ENCODE measurements at regions not wholly inside any gene's neighbourhood (a gene's known extent, or its start where the extent isn't known, plus 50 kb on each side); places are given as distances from the start of the nearest gene placed in this dataset.

- H3K9me3 ChIP-seq (ENCODE audit: control insufficient read depth, insufficient read depth, low read depth, low read length) = no peaks in the 10 kb centered on the region
- H3K36me3 ChIP-seq (ENCODE audit: control insufficient read depth in 2 of 2, insufficient read depth in 1 of 2, low read length in 2 of 2) = no peaks in the 10 kb centered on the region
- POLR2A ChIA-PET = no interaction called here
- no peak for TF ChIP-seq ZNF707 (tag by site-specific recombination; IDR thresholded peaks at IDR 0.05)
- TF ChIP-seq ZNF660 (tag by site-specific recombination; IDR thresholded peaks at IDR 0.05) = no peak
- no peak for TF ChIP-seq ZNF433 (tag by site-specific recombination; IDR thresholded peaks at IDR 0.05; ENCODE audit: low read depth)
- no peak for TF ChIP-seq ZNF776 (tag by site-specific recombination; IDR thresholded peaks at IDR 0.05; ENCODE audit: borderline replicate concordance)
- no peak for TF ChIP-seq ZNF394 (tag by site-specific recombination; IDR thresholded peaks at IDR 0.05; ENCODE audit: borderline replicate concordance)
- TF ChIP-seq ZNF23 (tag by site-specific recombination; IDR thresholded peaks at IDR 0.05; ENCODE audit: borderline replicate concordance) = no peak
- TF ChIP-seq ZNF791 (tag by site-specific recombination; IDR thresholded peaks at IDR 0.05) = no peak
- no peak for TF ChIP-seq PRDM10 (tag by site-specific recombination; IDR thresholded peaks at IDR 0.05)
- TF ChIP-seq ZNF311 (tag by site-specific recombination; IDR thresholded peaks at IDR 0.05; ENCODE audit: borderline replicate concordance) = no peak
- no peak for TF ChIP-seq KLF9 (tag by site-specific recombination; IDR thresholded peaks at IDR 0.05; ENCODE audit: low read depth)
- TF ChIP-seq ZNF777 (tag by site-specific recombination; IDR thresholded peaks at IDR 0.05; ENCODE audit: borderline replicate concordance) = no peak
- TF ChIP-seq ZNF664 (tag by site-specific recombination; IDR thresholded peaks at IDR 0.05) = no peak
- no peak for TF ChIP-seq ZNF24 (tag by site-specific recombination; IDR thresholded peaks at IDR 0.05)
- no peak for TF ChIP-seq ZNF624 (tag by site-specific recombination; IDR thresholded peaks at IDR 0.05)
- no peak for TF ChIP-seq HIC1 (tag by site-specific recombination; IDR thresholded peaks at IDR 0.05)
- TF ChIP-seq ZNF623 (tag by site-specific recombination; IDR thresholded peaks at IDR 0.05) = no peak
- H3K4me3 ChIP-seq (ENCODE audit: low read depth, low read length) = no peak overlapping the region
- CTCF ChIA-PET = no interaction called here
- H3K27ac ChIP-seq (ENCODE audit: extremely low read depth, low read depth, low read length) = no peak overlapping the region
- no peaks in the 10 kb centered on the region for H3K4me1 ChIP-seq (ENCODE audit: control insufficient read depth, insufficient read depth, low read length)
Measured at GRCh38 chr13:89856512-89856911, 1491.0 kb upstream of the MIR17HG start.

GRCh38 chr13:89857502-89857901 lies 1490.0 kb upstream of the MIR17HG start:
- TF ChIP-seq ZNF148 (tag by site-specific recombination; IDR thresholded peaks at IDR 0.05; ENCODE audit: borderline replicate concordance) (no peak), ZNF112 (tag by site-specific recombination; IDR thresholded peaks at IDR 0.05) (no peak), ZBTB21 (tag by site-specific recombination; IDR thresholded peaks at IDR 0.05) (no peak), ZNF549 (tag by site-specific recombination; IDR thresholded peaks at IDR 0.05) (no peak), ZNF19 (tag by site-specific recombination; IDR thresholded peaks at IDR 0.05; ENCODE audit: low read depth) (no peak), ELK4 (IDR thresholded peaks at IDR 0.05; ENCODE audit: borderline replicate concordance, low read depth, low read length) (no peak), GFI1B (tag by site-specific recombination; IDR thresholded peaks at IDR 0.05) (no peak), ZNF707 (tag by site-specific recombination; IDR thresholded peaks at IDR 0.05) (no peak)
- Histone ChIP-seq H3K9me3 (ENCODE audit: control insufficient read depth, insufficient read depth, low read depth, low read length) (no peaks in the 10 kb centered on the region), H3K4me3 (ENCODE audit: low read depth, low read length) (no peak overlapping the region), H3K27ac (ENCODE audit: extremely low read depth, low read depth, low read length) (no peak overlapping the region), H3K4me1 (ENCODE audit: control insufficient read depth, insufficient read depth, low read length) (no peaks in the 10 kb centered on the region), H3K36me3 (ENCODE audit: control insufficient read depth in 2 of 2, insufficient read depth in 1 of 2, low read length in 2 of 2) (no peaks in the 10 kb centered on the region)
- ChIA-PET CTCF (no interaction called here), POLR2A (no interaction called here)

All from HEK293 (cell line).